MM.1S (cell line): ENCODE measurements at regions not wholly inside any gene's neighbourhood (a gene's known extent, or its start where the extent isn't known, plus 50 kb on each side); places are given as distances from the start of the nearest gene placed in this dataset.

Experiments
- EZH2 ChIP-seq: fragments of 300-600 bp; sonication (generic); optimal IDR thresholded peaks from 2 replicates; pipeline ENCODE3; 2017; ENCODE audit warnings: low read depth, mild to moderate bottlenecking, antibody characterized with exemption, low read length, mixed read lengths
- EZH2phosphoT487 ChIP-seq: fragments of 300-600 bp; sonication (generic); IDR thresholded peaks from 2 replicates; pipeline ENCODE4 v1.6.1; 2018; ENCODE audit warnings: antibody characterized with exemption, low read length
- TF ChIP-seq, protein P1 (sequence below): fragments of 300-600 bp; sonication (generic); IDR thresholded peaks from 2 replicates; pipeline ENCODE4 v1.5.1; 2016; ENCODE audit warnings: antibody characterized with exemption, low read length, mixed read lengths

DNA sequence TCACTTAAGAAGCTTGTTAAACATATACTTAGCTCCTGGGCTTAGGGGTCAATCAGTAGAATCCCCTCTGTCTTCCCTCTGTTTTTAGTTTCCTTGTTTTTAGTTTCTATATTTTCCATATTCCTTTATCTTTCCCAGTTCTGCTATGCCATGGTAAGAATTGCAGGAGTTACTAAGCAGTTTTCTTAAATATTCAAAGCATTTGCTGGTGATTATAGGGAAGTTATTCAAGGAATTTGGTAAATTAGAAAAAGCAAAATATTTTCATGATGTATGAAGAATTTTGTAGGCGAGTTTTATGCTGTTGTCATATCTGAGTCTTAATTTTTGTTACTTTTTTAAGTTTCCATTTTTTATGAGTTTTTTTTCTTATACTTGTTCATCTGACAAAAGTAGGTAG, 91.6 kb upstream of the NUDT6 start:
- TF ChIP-seq, protein P1, sequence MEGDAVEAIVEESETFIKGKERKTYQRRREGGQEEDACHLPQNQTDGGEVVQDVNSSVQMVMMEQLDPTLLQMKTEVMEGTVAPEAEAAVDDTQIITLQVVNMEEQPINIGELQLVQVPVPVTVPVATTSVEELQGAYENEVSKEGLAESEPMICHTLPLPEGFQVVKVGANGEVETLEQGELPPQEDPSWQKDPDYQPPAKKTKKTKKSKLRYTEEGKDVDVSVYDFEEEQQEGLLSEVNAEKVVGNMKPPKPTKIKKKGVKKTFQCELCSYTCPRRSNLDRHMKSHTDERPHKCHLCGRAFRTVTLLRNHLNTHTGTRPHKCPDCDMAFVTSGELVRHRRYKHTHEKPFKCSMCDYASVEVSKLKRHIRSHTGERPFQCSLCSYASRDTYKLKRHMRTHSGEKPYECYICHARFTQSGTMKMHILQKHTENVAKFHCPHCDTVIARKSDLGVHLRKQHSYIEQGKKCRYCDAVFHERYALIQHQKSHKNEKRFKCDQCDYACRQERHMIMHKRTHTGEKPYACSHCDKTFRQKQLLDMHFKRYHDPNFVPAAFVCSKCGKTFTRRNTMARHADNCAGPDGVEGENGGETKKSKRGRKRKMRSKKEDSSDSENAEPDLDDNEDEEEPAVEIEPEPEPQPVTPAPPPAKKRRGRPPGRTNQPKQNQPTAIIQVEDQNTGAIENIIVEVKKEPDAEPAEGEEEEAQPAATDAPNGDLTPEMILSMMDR: no peak
- no peak for TF ChIP-seq EZH2phosphoT487
- TF ChIP-seq EZH2: no peak
